Stimulated activated CD4-positive, alpha-beta T cell treated with anti-CD3 and anti-CD28 coated beads, Interleukin-4, amount 100 ng/mL, for 4 hours (primary cell): ENCODE measurements at regions not wholly inside any gene's neighbourhood (a gene's known extent, or its start where the extent isn't known, plus 50 kb on each side); places are given as distances from the start of the nearest gene placed in this dataset.
"Not testable (repeated sequence)": the region's sequence is repeated elsewhere in the genome, so short reads cannot be mapped to it uniquely, and the experiment has no call there.

Experiments
- DNase-seq, 2 experiments: peaks; one replicate each; pipeline ENCODE4 v3.0.0-alpha.2; 2020

GRCh38 chr3:188974856-188975599 lies 196.7 kb upstream of the TPRG1 start:
- no peak for DNase-seq

GRCh38 chr3:188975600-188976314 lies 196.0 kb upstream of the TPRG1 start:
- DNase-seq, result no peak

- DNase-seq, result no peak
These were observed 195.4 kb upstream of the TPRG1 start for GRCh38 chr3:188976407-188976806.

GRCh38 chr3:188978421-188979171 lies 193.2 kb upstream of the TPRG1 start:
- no peak for DNase-seq

- no peak for DNase-seq
These were observed 192.5 kb upstream of the TPRG1 start for GRCh38 chr3:188979248-188979647.

GRCh38 chr3:188979669-188980310 lies 192.0 kb upstream of the TPRG1 start:
- no peak for DNase-seq

- no peak for DNase-seq
These were observed 178.6 kb upstream of the TPRG1 start for GRCh38 chr3:188993181-188993580.

GRCh38 chr3:189001559-189001958 lies 170.2 kb upstream of the TPRG1 start:
- no peak for DNase-seq

- no peak for DNase-seq
These were observed 168.4 kb upstream of the TPRG1 start for GRCh38 chr3:189003410-189003809.

GRCh38 chr3:189013224-189013888 lies 158.4 kb upstream of the TPRG1 start:
- no peak for DNase-seq

GRCh38 chr3:189014526-189014925 lies 157.2 kb upstream of the TPRG1 start:
- no peak for DNase-seq

- not testable (repeated sequence) for DNase-seq
These were observed 148.9 kb upstream of the TPRG1 start for GRCh38 chr3:189022576-189023466.

GRCh38 chr3:189025866-189026265 lies 145.9 kb upstream of the TPRG1 start:
- no peak for DNase-seq

GRCh38 chr3:189027626-189028155 lies 144.1 kb upstream of the TPRG1 start:
- no peak for DNase-seq

GRCh38 chr3:189038773-189039745 lies 132.7 kb upstream of the TPRG1 start:
- DNase-seq, result no peak

GRCh38 chr3:189040656-189041335 lies 131.0 kb upstream of the TPRG1 start:
- DNase-seq, result no peak

- peak; percentile 62 to 78 for DNase-seq
These were observed 130.2 kb upstream of the TPRG1 start for GRCh38 chr3:189041482-189042090.

GRCh38 chr3:189042832-189043231 lies 128.9 kb upstream of the TPRG1 start:
- no peak for DNase-seq
